ENCODE measurements at regions not wholly inside any gene's neighbourhood (a gene's known extent, or its start where the extent isn't known, plus 50 kb on each side); places are given as distances from the start of the nearest gene placed in this dataset.

DNA sequence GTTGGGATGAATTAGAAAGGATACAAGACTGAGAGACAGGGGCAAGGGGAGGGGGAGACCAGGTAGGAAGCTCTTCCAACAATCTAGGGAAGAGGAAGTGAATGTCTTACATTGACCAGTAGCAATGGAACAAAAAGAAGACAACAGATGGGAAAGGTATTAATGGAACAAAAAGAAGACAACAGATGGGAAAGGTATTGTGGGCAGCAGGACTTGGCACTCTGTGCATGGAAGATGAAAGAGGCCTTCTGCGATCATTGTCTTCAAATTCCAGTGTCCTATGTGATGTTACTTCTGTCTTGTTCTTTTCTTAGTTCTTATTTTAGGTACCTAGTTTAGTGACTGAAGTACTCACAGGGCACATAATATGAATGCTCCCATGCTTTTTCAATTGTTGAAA is 161.8 kb downstream of the PALM2AKAP2 start:
- Histone ChIP-seq H3K9me3 (ENCODE audit: control insufficient read depth, low read length) (no peaks in the 10 kb centered on the region), H3K4me3 (ENCODE audit: extremely low read depth, insufficient read depth, low read length, poor library complexity, severe bottlenecking) (no peak overlapping the region), H3K4me1 (ENCODE audit: control insufficient read depth, insufficient read depth, low read length, poor library complexity, severe bottlenecking) (no peaks in the 10 kb centered on the region), H3K27ac (ENCODE audit: low read depth, low read length, severe bottlenecking) (no peak overlapping the region), H3K36me3 (ENCODE audit: control insufficient read depth, insufficient read depth, low read length) (peaks cover 15% of the 10 kb centered on the region)
- 100% methylated on average over 1 of the region's 1 CpG; no CpG with 5 or more reads in 1 of the 2 experiments for WGBS, 2 experiments (ENCODE audit: insufficient coverage in 2 of 2)

DNA sequence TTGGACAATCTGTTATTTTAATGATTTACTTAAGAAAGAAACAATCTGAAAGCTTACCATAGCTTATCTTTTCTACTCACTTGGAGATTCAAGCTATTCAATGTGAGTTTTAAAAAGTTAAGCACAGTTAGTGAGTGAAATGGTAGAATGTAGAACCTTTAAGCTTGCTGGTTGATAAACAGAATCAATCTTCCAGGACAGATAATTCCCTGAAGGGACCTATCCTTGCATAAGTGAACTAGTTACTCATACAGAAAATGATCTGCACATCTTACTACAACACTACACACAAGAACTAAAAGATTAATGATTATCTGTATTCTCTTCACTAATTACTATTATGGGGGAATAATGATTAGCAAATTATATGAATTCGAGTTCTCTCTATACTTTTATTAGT is 165.6 kb downstream of the PALM2AKAP2 start:
- Histone ChIP-seq H3K4me3 (ENCODE audit: extremely low read depth, insufficient read depth, low read length, poor library complexity, severe bottlenecking) (no peak overlapping the region), H3K27ac (ENCODE audit: low read depth, low read length, severe bottlenecking) (no peak overlapping the region), H3K9me3 (ENCODE audit: control insufficient read depth, low read length) (no peaks in the 10 kb centered on the region), H3K4me1 (ENCODE audit: control insufficient read depth, insufficient read depth, low read length, poor library complexity, severe bottlenecking) (no peaks in the 10 kb centered on the region), H3K36me3 (ENCODE audit: control insufficient read depth, insufficient read depth, low read length) (peaks cover 12% of the 10 kb centered on the region)
- no CpG with 5 or more reads among the region's 1 CpG for WGBS, 2 experiments (ENCODE audit: insufficient coverage in 2 of 2)

DNA sequence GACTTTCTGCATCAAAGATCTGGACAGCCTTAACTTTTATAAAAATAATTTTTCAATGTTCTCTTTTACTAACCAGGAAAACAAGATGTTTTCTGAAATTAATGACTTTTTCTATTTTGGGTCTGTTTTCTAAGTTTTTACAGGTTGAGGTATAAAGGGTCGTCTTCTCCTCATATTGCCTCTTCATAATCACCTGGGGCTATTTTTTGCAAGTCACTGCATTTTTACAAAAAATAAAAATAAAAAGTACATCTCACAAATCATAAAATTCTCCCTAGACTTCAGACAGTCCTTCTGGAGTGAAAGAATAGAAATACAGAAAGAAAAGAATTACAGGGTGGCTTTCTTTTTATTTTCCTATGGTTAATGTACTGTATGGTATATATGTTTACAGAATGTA is 168.5 kb downstream of the PALM2AKAP2 start:
- Histone ChIP-seq H3K4me3 (ENCODE audit: extremely low read depth, insufficient read depth, low read length, poor library complexity, severe bottlenecking) (no peak overlapping the region), H3K4me1 (ENCODE audit: control insufficient read depth, insufficient read depth, low read length, poor library complexity, severe bottlenecking) (no peaks in the 10 kb centered on the region), H3K9me3 (ENCODE audit: control insufficient read depth, low read length) (no peaks in the 10 kb centered on the region), H3K27ac (ENCODE audit: low read depth, low read length, severe bottlenecking) (no peak overlapping the region), H3K36me3 (ENCODE audit: control insufficient read depth, insufficient read depth, low read length) (no peaks in the 10 kb centered on the region)
- no CpG with 5 or more reads among the region's 1 CpG for WGBS, 2 experiments (ENCODE audit: insufficient coverage in 2 of 2)

DNA sequence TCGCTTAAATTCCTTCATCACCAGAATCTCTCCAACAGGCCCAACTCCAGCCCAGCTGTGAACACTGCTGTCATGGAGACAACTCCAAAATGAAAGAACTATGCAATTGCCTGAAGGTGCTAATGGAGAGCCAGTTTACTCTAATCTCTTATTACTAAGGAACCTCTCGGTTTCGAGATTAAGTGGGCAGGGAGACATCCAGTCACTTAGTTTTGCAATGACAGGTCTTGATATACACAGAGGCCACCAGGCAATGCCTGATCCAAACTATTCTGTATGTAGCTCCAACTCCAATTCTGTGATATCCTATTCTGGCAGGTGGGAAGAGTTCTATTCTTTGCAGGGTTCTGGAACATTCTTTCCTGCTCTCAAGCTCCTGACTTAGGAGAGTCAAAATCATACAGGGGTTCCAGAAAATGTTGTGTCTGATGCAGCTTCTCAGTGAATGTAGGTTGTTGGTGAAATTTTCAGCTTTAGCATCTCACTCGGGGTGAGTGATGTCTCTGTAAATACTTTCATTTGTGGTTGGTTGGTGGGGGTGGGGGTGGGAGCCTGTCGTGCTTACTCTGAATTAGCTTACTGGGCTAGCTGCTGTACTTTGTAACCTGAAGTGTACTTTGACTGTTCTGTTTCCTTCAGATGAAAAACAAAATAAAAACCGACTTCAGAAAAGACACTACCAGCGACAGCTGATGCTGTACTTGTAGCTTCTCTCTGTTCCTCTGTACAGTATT is 170.9 kb downstream of the PALM2AKAP2 start:
- H3K27ac ChIP-seq (ENCODE audit: low read depth, low read length, severe bottlenecking) = no peak overlapping the region
- no peaks in the 10 kb centered on the region for H3K9me3 ChIP-seq (ENCODE audit: control insufficient read depth, low read length)
- WGBS, 2 experiments (ENCODE audit: insufficient coverage in 2 of 2) = 92 to 96% methylated on average over 5 to 6 of the region's 7 CpGs
- no peaks in the 10 kb centered on the region for H3K4me1 ChIP-seq (ENCODE audit: control insufficient read depth, insufficient read depth, low read length, poor library complexity, severe bottlenecking)
- H3K4me3 ChIP-seq (ENCODE audit: extremely low read depth, insufficient read depth, low read length, poor library complexity, severe bottlenecking) = no peak overlapping the region
- no peaks in the 10 kb centered on the region for H3K36me3 ChIP-seq (ENCODE audit: control insufficient read depth, insufficient read depth, low read length)

DNA sequence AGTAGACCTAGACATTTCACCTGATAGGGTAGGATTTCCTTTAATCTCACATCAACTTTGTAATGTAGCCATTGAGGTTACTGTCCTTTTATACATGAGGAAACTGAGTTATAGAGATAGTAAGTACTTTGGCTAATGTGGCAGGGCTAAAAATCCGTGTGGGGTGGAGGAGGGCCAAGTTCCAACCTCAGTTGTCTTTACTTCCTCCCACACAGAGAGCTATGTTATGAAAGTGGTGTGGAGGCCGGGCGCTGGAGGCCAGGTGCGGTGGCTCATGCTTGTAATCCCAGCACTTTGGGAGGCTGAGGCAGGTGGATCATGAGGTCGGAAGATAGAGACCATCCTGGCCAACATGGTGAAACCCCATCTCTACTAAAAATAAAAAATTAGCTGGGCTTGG is 173.3 kb downstream of the PALM2AKAP2 start:
- Histone ChIP-seq H3K27ac (ENCODE audit: low read depth, low read length, severe bottlenecking) (no peak overlapping the region), H3K36me3 (ENCODE audit: control insufficient read depth, insufficient read depth, low read length) (no peaks in the 10 kb centered on the region), H3K4me3 (ENCODE audit: extremely low read depth, insufficient read depth, low read length, poor library complexity, severe bottlenecking) (no peak overlapping the region), H3K4me1 (ENCODE audit: control insufficient read depth, insufficient read depth, low read length, poor library complexity, severe bottlenecking) (no peaks in the 10 kb centered on the region), H3K9me3 (ENCODE audit: control insufficient read depth, low read length) (no peaks in the 10 kb centered on the region)
- 100% methylated on average over 2 of the region's 5 CpGs; no CpG with 5 or more reads in 1 of the 2 experiments for WGBS, 2 experiments (ENCODE audit: insufficient coverage in 2 of 2)

DNA sequence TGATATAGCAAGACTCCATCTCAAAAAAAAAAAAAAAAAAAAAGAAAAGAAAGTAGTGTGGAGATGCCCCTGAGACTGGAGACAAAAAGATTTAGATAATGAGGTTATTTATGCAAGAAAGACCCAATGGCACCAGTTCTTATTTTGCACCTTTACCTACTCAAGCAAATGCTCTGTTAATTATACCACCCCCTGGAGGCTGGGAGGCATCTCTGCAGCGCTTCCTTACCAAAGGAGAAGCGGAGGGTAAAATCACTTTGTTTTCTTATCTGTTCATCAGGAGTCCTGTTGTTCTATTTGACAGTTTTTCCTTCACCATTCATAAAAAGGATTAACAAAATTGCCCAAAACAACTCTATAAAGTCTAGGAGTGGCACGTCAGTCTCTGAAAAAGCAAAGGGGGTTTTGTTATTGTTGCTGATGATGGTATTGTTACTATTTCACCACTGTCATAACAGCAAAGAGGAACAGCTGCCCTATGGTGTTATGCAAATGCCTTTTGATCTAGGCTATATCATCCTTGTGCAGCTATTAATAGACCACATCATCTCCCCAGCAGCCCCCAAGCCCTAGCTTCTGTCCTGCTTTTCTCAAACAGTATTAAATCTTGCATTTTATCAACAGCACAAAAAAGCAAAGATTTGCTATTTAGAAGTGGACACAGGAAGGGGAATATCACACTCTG is 174.0 kb downstream of the PALM2AKAP2 start:
- 100% methylated on average over 2 of the region's 3 CpGs; no CpG with 5 or more reads in 1 of the 2 experiments for WGBS, 2 experiments (ENCODE audit: insufficient coverage in 2 of 2)
- H3K4me1 ChIP-seq (ENCODE audit: control insufficient read depth, insufficient read depth, low read length, poor library complexity, severe bottlenecking) = no peaks in the 10 kb centered on the region
- H3K27ac ChIP-seq (ENCODE audit: low read depth, low read length, severe bottlenecking) = no peak overlapping the region
- no peak overlapping the region for H3K4me3 ChIP-seq (ENCODE audit: extremely low read depth, insufficient read depth, low read length, poor library complexity, severe bottlenecking)
- H3K36me3 ChIP-seq (ENCODE audit: control insufficient read depth, insufficient read depth, low read length) = no peaks in the 10 kb centered on the region
- H3K9me3 ChIP-seq (ENCODE audit: control insufficient read depth, low read length) = no peaks in the 10 kb centered on the region

DNA sequence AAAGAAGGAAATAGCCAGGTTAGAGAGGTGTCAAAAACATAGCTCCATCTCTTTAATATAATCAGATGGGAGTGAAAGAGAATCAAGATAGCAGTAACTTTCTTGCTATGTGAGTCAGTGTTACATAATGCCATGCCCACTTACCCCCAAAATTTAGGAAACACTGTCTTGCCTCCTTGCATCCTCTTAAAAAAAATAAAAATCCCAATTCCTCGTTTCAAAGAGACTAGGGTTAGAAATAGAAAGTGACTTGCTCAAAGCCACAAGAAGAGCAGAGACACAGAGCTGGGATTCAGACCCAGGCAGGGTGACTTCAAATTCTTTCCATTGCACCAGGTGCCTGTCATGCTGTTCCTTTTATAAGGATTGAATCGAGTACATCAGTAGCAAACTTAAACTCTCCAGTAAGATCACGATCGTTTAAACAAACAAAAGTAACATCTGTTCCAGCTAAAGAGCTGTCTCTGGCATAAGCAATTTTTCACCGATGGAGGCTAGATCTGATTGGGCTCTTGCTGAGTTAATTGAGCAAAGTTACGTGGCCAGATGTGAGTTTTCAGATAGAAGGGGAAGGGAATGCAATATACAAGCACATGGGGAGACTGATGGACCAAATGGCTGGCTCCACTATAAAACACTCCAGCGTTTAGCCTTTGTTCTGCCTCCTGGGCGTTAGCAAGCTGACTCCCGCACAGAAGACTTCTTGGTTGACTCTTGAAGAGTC is 176.9 kb downstream of the PALM2AKAP2 start:
- H3K36me3 ChIP-seq (ENCODE audit: control insufficient read depth, insufficient read depth, low read length) = no peaks in the 10 kb centered on the region
- no peak overlapping the region for H3K27ac ChIP-seq (ENCODE audit: low read depth, low read length, severe bottlenecking)
- H3K4me3 ChIP-seq (ENCODE audit: extremely low read depth, insufficient read depth, low read length, poor library complexity, severe bottlenecking) = no peak overlapping the region
- WGBS, 2 experiments (ENCODE audit: insufficient coverage in 2 of 2) = 84 to 86% methylated on average over 6 to 7 of the region's 9 CpGs
- H3K9me3 ChIP-seq (ENCODE audit: control insufficient read depth, low read length) = no peaks in the 10 kb centered on the region
- H3K4me1 ChIP-seq (ENCODE audit: control insufficient read depth, insufficient read depth, low read length, poor library complexity, severe bottlenecking) = no peaks in the 10 kb centered on the region

DNA sequence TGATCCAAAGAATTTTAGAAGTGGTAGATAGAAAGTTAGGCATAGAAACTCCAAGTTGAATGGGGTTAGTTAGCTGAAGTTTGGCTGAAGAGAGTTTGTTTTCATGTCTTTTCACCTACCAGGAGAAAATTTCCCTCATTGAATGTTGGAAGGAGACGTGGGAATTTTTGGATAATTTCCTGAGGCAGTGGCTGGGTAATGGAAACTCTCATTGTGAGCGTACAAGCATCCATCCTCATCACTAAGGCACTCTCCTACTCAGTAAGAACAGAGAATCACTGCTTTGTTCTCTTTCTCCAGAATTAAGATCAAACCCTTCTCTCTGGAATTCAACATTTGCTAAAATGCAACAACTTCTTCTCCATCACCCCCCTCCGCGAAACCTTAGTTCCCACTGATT is 179.7 kb downstream of the PALM2AKAP2 start:
- Histone ChIP-seq H3K9me3 (ENCODE audit: control insufficient read depth, low read length) (no peaks in the 10 kb centered on the region), H3K4me1 (ENCODE audit: control insufficient read depth, insufficient read depth, low read length, poor library complexity, severe bottlenecking) (no peaks in the 10 kb centered on the region), H3K4me3 (ENCODE audit: extremely low read depth, insufficient read depth, low read length, poor library complexity, severe bottlenecking) (no peak overlapping the region), H3K27ac (ENCODE audit: low read depth, low read length, severe bottlenecking) (no peak overlapping the region), H3K36me3 (ENCODE audit: control insufficient read depth, insufficient read depth, low read length) (no peaks in the 10 kb centered on the region)
- WGBS, 2 experiments (ENCODE audit: insufficient coverage in 2 of 2) = 93 to 98% methylated on average over 2 to 3 of the region's 4 CpGs

DNA sequence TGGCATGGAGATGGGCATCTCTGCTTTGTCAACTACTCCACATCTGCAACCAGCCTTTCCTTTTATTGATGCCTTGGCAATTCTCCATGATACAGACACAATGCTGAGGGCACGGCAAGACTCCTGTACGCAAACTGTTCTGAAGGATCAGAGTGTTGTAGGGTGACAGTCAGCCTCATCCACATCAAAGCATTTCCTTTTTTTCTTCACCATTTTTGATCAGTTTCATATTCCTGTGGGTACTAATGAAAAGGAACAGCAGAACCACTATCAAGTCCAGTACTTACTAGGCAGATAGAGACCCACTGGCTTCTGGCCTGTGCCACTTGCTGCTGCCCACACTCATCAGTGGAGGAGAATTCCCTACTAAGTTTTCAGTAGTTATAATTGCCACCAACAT is 181.6 kb downstream of the PALM2AKAP2 start:
- 100% methylated on average over 2 of the region's 2 CpGs; no CpG with 5 or more reads in 1 of the 2 experiments for WGBS, 2 experiments (ENCODE audit: insufficient coverage in 2 of 2)
- Histone ChIP-seq H3K4me1 (ENCODE audit: control insufficient read depth, insufficient read depth, low read length, poor library complexity, severe bottlenecking) (no peaks in the 10 kb centered on the region), H3K27ac (ENCODE audit: low read depth, low read length, severe bottlenecking) (no peak overlapping the region), H3K4me3 (ENCODE audit: extremely low read depth, insufficient read depth, low read length, poor library complexity, severe bottlenecking) (no peak overlapping the region), H3K9me3 (ENCODE audit: control insufficient read depth, low read length) (no peaks in the 10 kb centered on the region), H3K36me3 (ENCODE audit: control insufficient read depth, insufficient read depth, low read length) (no peaks in the 10 kb centered on the region)

DNA sequence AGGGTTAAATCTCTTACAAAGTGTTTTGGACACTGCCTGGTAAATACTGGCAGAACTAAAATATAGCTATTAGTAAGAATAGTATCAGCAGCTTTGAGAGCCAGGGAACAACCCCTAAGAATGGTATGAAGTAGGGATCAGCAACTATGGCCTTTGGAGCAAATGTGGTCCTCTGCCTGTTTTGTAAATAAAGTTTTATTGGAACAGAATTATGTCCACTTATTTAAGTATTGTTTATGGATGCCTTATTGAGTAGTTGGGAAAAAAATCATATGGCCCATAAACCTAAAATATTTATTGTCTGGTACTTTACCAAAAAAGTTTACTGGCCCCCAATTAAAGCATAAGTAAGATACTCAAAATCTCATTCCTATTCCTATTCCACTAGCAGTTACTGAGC is 182.2 kb downstream of the PALM2AKAP2 start:
- H3K27ac ChIP-seq (ENCODE audit: low read depth, low read length, severe bottlenecking) = no peak overlapping the region
- H3K9me3 ChIP-seq (ENCODE audit: control insufficient read depth, low read length) = no peaks in the 10 kb centered on the region
- H3K4me1 ChIP-seq (ENCODE audit: control insufficient read depth, insufficient read depth, low read length, poor library complexity, severe bottlenecking) = no peaks in the 10 kb centered on the region
- H3K4me3 ChIP-seq (ENCODE audit: extremely low read depth, insufficient read depth, low read length, poor library complexity, severe bottlenecking) = no peak overlapping the region
- H3K36me3 ChIP-seq (ENCODE audit: control insufficient read depth, insufficient read depth, low read length) = no peaks in the 10 kb centered on the region
